GM18519 (cell line): ENCODE measurements at regions not wholly inside any gene's neighbourhood (a gene's known extent, or its start where the extent isn't known, plus 50 kb on each side); places are given as distances from the start of the nearest gene placed in this dataset.

Experiments
- ATAC-seq: cut with Tn5 transposase; IDR thresholded peaks from one replicate; pipeline ENCODE4 v1.9.1; 2021; ENCODE audit warnings: mild to moderate bottlenecking, moderate library complexity; ENCODE audit not compliant: unreplicated experiment, low FRiP score

DNA sequence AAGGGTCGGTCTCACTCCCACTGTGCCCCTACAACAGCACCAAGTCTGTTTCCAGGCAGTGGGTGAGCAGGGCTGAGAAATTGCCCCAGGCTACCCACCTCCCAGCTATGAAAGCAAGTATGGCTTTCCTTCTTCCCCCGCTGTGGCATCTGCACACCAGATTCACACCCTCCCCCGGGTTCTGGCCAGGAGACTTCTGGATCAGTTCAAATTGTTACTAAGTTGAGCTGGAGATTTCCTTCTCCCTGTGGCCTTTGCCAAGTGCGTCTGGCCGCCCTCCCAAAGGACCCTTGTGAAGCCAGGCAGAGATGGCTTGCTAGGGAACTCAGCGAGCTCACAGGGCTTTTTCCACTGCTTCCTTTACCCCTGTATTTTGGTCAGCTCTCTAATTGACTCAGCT is 555.4 kb downstream of the SH2D4B start:
- ATAC-seq: no peak

GRCh38 chr10:81095238-81095637 is 557.5 kb downstream of the SH2D4B start:
- no peak for ATAC-seq

DNA sequence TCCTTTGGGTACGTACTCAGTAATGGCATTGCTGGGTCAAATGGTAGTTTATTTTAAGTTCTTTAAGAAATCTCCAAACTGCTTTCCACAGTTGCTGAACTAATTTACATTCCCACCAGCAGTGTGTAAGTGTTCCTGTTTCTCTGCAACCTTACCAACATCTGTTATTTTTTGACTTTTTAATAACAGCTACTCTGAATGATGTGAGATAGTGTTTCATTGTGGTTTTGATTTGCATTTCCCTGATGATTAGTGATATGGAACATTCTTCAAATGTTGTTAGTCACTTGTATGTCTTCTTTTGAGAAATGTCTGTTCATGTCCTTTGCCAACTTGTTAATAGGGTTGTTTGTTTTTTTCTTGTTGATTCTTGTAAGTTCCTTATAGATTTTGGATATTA is 558.9 kb downstream of the SH2D4B start:
- peak; percentile 50 for ATAC-seq

DNA sequence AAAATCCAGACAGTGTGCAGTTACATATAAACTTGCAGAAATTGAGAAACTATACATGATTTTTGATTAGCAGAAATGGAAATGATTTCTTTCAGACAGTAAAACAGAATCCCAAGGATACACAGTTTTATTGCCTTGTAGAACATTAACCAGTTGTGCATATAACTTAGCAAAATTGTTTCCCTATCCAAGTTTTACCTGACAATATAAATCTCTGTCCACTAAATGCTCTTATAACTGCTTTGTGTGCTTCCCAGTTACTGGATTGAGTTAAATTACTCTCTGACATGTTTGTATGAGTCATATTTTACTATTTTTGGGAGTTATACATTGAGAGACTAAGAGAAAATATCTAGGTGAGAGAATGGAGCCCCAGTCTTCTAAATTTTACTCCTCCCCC is 563.4 kb downstream of the SH2D4B start:
- ATAC-seq: no peak

DNA sequence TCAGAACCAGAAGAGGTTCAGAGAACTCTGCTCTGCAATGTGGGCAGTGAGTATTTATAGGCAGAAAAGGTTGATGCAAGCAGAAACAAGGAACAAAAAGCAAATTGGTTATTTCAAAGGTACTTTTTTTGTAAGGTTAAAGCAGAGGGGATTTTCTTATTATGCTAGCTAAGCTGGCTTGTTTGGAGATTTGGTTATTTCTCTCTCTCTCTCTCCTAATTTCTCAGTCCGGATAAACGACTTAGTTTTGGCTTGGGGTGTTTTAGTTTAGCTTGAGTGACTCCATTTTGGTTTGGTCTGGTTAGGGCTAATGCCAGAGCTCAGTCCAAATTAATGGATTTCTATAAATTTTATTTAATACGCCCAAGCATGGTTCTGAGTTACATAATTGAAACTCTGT is 566.8 kb downstream of the SH2D4B start:
- ATAC-seq: no peak

DNA sequence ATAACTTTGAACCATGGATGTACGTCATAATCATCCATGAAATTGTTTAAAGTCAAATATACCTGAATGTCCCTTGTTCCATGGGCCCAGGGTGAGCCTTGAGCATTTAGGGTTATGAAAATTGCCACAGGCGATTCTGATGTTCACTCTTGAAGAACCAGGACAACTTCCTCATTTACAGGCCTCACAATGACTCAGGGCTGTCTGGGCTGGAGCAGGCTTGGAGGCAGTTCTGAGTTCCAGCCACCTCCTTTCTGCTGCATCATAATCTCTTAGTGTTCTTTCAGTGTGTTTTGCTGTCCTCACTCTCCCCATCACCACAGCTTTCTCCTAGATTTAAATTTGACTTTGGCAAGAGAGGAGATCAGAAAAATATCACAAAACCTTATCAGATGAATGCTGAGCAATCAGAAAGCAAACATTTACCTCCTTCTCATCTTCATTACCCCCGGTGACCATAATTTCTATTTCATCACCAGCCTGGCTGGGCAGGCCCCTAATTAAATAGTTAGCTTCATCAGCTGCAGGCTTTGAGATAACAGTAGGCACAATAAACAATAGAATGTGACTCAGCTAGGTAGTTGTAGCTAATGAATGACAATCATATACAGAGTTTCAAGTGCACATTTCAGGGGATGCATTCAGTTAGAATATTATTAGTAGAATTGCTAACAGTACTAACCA is 571.0 kb downstream of the SH2D4B start:
- ATAC-seq: peak; percentile 91

DNA sequence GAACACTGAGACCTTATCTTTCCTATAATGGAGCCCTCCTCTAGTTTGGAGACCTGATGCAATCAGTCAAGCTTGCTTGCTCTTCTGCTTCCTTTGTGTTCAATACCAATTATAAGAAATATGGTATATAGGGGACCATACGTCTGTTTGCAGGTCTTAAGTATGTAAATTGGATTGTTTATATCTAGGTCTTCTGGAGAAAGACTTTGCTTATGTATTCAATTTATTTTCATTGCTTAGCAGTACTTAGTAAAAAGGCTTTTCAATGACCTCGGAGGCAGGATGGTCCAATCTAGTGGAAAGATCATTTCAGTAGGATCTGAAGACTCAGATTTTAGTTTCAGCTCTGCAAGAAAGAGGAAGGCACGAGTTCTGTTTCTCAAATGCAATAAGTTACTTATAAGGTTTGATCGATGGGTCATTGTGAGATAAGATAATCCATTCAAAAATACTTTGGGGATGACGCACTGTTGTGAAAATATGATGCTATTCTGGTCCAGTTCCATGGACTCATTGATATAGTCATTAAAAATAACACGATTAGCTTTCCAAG is 571.6 kb downstream of the SH2D4B start:
- ATAC-seq: no peak

DNA sequence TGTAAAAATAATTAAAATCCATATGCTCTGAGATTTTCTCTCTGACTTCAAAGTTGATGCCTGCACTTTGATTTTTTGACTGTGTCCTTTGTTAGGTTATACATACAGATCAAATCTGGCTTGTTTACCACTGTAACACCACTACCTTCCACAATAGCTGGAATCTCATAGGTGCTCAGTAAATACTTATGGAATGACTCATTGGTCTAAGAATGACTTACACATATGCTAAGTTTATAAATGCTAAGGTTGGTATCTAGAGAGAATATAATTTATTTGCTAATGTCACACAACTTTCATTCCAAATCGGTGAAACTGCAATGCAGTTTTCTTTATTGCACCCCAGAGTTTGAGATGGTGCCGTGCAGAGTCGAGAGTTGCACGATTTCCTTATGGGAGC is 578.5 kb downstream of the SH2D4B start:
- no peak for ATAC-seq

DNA sequence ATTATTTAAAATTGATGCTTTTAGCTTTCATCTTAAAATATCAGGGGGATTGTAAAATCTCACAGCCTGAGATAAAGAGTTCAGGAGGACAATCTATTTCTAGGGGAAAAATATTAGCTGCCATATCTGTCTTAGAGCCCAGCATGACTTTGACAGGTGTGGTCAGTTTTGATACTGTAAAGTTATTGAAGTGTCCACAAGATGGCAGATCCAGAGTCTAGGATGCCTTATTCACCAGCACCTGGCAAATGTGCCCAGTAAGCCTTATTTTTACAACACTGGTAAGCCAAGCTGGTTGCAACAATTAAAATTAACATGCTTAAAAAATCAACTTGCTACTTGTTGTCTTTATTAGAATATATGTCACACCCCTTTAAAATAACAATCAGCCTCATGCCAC is 579.3 kb downstream of the SH2D4B start:
- no peak for ATAC-seq

GRCh38 chr10:81127931-81128330 is 590.2 kb downstream of the SH2D4B start:
- ATAC-seq: no peak

- ATAC-seq: no peak
Measured at GRCh38 chr10:81130014-81130413, 592.3 kb downstream of the SH2D4B start.

DNA sequence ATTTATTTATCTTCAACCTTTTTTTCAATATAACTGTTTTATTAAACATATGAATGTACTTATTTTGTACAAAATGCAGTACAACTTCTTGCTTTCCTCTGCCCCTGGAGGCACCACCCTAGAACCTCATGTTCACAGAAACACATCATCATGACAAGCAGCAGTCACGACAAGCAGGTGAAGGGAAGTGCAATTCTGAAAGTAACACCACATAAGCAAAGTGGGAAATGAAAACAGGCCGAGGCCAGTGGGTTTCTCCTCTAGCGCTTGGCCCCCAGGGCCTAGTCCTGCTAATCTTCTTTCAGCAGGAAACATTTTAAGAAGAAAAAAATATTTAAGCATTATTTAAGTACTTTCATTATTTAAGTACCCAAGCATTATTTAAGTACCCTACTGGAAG is 598.1 kb downstream of the SH2D4B start:
- peak; percentile 83 for ATAC-seq

DNA sequence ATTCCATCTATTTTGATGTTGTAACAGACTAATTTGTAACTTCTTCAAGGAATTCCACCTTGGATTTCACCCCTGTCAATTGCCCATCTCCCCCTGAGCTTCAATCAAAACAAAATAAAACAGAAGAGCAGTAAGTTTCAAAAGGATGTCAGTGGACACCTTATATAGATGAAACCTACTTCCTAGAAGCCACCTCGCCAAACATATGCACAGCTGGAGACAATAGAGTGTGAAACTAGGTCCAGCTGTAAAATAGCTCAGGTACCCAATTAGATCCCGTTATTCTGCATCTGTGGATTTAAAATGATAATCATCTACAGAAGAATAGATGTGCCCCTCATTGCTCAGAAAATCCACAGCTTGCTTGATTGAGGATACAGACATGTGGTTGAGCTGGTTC is 598.6 kb downstream of the SH2D4B start:
- ATAC-seq: no peak

DNA sequence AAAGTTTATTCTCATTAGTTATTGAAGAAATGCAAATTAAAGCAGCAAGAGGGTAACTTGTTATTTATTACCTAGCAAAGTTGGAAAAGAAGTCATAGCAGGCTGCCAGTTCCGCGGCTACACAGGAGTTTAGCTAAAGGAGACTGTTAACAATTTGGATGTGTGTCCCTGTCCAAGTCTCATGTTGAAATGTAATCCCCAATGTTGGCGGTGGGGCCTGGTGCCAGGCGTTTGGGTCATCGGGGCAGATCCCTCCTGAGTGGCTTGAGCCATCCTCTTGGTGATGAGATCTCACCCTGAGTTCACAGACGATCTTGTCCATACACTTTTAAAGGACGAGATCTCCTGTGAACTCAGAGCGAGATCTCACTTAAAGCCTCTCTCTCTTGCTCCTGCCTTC is 608.3 kb downstream of the SH2D4B start:
- ATAC-seq: no peak

DNA sequence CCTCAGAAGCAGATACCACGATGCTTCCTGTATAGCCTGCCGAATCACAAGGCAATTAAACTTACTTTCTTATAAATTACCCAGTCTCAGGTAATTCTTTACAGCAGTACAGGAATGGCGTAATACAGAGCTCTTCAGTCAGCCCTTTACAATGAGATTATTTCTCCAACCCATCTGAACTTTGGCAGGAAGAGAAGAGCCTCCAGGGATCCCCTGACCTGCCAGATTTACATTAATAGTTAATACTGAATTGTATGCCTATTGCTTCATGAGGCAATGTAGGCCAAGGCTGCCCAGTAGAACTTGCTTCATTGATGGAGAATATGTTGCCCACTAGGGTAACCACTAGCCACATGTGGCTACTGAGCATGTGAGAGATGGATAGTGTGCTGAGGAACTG is 608.7 kb downstream of the SH2D4B start:
- no peak for ATAC-seq

GRCh38 chr10:81152656-81153055 is 615.0 kb downstream of the SH2D4B start:
- no peak for ATAC-seq

GRCh38 chr10:81157681-81158080 is 620.0 kb downstream of the SH2D4B start:
- ATAC-seq: no peak

DNA sequence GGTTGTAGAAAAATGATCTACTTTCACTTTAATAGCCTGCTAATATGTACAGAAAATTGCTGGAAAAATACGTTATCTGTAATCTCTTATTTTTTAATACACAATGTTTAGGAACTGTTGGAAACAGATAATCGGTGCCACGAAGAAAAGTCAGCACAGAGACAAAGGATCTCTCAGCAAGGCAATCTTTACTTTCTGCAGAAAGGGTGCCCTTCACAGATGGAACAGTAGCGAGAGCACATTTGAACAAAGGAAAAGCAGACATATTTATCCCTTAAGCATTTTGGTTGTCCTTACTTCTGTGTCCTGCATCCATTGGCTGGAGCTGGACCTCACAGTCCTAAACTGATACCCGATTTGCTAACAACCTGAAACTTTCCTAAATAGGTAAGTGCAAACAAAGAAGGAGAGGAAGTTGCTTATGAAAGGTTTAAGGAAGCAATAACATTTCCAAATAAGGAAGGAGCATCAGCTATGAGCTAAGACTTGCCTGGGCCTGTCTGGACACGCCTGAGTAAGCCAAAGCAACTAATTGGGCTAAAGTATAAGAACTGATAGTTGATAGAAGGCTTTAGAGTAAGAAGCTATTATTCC is 640.0 kb downstream of the SH2D4B start:
- no peak for ATAC-seq

DNA sequence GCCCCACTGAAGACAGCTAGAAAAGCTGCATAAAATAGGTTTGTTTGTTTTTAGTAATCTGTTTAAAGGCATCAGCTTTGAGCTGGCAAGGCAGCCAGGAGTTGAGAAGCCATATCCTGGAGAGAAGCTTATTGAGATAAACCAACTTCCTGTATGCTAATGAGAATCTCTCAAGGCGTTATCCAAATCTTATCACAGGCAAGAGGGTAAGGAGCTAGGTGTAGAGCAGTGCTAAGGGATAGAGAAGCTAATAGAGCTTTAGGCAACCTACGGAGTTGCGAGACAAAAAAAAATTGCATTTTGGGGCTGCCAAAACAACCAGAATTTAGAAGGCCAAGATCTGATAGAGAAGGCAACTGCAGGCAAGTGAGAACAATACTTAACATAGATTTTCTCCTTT is 641.6 kb downstream of the SH2D4B start:
- ATAC-seq: no peak

DNA sequence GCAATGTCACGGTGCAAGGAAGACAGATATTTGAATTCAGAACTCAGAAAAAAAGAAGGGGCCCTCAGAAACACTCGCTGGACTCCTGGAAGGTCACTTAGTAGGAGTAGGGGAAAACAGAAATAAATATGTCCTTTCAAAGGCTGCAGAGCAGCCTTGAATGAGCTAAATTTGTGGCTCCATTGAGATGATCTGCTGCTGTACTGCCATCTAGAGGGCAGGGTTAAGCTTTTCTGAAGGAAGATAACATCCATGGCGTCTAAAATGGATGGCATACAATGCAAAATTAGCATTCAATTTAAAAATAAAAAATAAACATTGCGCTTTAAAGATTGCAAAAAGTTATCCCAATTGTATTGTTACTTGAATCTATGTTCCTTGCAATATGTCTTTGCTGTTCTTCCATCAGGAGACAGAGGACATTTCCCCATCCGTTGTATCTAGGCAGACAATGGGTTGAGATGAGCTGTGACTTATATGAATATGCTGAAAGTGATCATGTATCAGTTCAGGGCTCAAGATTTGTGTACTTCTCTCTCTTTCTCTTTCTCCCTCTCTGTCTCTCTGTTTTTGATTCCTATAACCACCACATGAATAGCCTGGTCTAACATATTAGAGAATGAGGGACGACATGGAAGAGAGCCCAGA is 642.2 kb downstream of the SH2D4B start:
- peak; percentile 85 for ATAC-seq

GRCh38 chr10:81182296-81182695 is 644.6 kb downstream of the SH2D4B start:
- ATAC-seq: no peak
